NCI-H2081 (cell line): ENCODE measurements at regions not wholly inside any gene's neighbourhood (a gene's known extent, or its start where the extent isn't known, plus 50 kb on each side); places are given as distances from the start of the nearest gene placed in this dataset.
"Not testable (repeated sequence)": the region's sequence is repeated elsewhere in the genome, so short reads cannot be mapped to it uniquely, and the experiment has no call there.

Experiments used
- DNase-seq, 2 experiments: peaks; one replicate each; lab custom pipeline; 2025; lab: John Stamatoyannopoulos, UW

DNA sequence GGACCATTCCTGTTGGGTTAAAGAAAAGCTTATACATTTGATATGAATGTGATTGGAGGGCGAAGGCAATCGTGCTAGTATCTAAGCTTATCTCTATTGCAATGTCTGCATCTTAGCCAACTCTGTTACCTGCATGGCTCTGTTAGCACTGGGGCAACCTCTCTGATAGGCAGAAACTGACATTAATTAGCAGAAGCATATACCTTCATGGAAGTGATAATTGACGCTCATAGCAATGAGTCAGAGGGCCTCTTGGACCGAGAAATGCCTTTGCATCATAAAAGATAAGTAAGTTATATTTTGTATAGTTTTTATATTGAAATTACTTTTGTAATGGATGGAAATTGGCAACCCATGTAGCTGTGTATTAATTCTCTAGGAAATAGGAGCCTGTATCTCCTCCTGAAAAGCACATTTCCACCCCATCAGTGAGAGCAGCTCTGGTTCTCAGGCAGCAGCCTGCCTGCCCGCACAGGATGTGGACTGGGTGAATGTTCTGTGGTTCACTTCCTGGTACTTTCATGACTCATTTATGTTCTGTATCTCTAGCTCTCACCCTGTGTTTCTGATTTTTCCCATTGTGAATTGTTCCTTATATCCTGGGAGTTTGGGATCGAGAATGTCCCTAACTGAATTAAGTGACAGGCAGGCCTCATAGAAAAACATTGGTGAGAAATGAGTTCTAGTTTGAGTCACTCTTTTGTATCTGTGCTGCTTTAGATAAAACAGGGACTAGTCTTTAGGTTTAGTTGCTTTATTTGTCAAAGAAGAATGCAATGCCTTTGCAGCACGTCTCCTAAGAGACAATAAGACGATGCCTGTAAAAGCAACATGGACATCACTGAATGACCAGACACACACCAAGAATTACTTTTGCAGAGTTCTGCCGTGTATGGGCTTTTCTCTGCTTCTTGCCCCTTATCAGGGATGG lies 344.9 kb downstream of the DCDC2C start:
- no peak for DNase-seq

DNA sequence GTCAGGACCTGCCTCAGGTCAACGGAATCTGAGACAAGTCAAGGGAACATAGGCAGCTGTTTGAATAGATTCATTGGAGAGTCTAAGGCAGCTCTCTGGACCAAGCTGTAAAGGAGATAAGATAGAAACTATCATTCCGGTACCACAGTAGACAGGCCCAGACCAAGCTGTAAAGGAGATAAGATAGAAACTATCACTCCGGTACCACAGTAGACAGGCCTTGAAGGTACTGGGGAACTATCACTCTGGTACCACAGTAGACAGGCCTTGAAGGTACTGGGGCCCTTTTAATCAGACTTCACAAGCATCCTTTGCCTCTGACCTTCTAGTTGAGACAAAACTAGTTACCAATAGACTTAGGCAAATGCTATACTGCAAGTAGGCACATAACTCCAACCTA lies 346.1 kb downstream of the DCDC2C start:
- no peak for DNase-seq

DNA sequence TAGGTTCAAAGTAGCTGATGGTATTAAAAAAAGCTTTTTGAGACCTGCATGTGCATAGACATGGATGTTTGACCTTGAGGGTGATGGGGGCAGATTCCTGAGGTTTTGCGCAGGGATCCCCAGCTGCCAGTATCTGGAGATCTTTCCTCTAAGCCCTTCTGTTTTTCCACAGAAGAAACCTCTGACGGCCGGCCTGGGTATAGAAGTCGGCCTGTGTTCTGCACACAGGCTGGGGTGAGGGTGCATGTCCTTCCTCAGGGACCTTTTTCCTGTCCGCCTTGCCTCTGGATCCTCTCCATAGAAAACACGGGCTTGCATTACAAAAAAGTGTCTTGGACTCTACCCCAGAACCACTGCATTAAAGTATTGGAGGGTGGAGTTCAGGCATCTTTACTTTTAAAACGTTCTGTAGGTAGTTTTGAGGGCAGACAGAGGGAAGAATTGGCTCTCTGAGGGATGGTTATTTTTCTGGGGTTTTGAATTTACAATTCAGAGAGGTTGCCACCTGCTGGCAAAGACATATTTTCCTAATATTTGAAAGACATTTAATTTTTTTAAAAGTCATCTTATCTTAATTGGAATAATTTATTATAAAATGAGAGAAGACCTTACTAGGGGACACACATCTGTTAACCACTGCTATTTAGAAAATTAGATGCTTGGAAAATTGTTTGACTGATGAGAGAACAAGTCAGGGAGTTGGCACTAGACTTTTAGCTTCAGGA lies 350.6 kb downstream of the DCDC2C start:
- DNase-seq = no peak

DNA sequence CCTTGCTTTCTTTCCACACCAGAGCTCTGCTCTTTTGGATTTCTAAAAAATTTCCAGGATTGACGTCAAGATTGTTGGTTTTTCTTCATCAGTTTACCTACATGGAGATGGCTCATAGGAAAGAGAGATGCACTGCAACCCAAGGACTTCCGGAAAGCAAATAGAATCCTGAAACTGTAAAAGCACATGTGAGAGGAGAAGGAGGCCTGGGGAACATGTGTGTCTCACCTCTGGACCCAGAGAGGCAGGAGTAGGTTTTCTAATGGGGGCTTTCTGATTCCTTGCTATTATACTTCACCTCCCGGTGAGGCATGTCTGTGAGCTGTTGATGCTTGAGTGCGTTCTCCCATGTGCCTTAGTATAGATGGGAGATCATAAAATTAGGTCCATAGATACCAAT lies 362.8 kb downstream of the DCDC2C start:
- no peak for DNase-seq

DNA sequence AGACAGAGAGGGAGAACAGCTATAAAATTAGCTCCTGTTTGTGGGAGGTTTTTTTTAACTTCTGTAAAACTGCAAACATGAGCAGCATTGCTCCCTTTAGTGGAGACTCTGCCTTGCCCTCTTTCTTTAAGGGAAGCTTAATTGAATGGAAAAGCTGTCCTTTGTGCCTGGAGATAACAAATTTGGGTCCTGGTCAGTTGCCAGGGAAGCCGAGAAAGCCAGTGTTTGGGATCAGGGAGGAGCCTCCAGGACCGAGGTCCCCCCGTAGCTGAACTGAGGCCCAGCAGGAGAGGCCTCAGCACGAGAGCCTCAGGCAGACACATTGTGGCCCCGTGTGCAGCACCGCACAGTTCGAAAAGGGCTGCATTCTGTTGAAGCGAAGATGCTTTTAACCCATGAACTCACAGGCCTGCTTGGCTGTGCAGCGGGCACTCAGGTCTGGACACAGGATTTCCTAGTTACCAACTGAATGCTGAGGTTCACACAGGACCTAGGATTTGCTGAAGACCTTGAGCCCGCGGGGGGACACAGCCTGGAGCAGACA lies 369.7 kb downstream of the DCDC2C start:
- no peak for DNase-seq

DNA sequence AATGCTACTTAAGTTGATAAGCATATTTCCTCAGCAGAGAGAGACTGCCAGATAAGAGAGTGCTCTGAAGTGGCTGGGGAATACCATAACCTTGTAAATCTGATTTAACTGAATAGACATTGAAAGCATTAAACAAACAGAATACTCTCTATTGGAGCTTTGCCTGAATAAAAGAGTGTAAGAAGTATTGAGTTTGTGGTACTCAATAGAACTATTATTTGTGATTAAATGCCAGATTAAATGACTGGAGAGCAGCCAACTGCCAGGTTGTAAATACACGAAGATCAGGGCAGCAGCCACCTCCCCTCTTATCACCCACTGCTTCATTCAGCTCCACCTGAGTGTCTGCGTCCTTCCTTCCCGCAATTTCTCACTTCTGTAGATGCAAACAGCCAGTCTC lies 373.6 kb downstream of the DCDC2C start:
- DNase-seq = peak; percentile 43 to 90

DNA sequence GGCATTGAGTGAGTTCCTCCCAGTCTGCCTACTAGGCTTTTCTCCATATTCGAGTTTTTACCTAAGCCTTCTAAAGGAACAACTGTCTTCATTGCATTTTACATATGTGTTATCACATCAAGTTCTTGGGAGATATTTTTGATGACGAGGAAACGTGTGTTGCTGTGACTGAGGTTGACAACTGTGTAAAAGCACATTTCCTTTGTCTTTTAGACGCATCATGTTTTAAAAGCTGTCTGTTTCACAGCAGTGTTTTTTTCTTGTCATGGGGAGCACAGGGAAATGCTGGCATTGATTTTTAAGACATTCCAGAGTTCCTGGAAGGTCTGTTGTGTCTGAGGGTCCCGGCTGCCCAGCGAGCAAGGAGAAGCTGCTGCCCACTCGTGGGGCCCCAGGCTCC lies 381.8 kb downstream of the DCDC2C start:
- no peak for DNase-seq

DNA sequence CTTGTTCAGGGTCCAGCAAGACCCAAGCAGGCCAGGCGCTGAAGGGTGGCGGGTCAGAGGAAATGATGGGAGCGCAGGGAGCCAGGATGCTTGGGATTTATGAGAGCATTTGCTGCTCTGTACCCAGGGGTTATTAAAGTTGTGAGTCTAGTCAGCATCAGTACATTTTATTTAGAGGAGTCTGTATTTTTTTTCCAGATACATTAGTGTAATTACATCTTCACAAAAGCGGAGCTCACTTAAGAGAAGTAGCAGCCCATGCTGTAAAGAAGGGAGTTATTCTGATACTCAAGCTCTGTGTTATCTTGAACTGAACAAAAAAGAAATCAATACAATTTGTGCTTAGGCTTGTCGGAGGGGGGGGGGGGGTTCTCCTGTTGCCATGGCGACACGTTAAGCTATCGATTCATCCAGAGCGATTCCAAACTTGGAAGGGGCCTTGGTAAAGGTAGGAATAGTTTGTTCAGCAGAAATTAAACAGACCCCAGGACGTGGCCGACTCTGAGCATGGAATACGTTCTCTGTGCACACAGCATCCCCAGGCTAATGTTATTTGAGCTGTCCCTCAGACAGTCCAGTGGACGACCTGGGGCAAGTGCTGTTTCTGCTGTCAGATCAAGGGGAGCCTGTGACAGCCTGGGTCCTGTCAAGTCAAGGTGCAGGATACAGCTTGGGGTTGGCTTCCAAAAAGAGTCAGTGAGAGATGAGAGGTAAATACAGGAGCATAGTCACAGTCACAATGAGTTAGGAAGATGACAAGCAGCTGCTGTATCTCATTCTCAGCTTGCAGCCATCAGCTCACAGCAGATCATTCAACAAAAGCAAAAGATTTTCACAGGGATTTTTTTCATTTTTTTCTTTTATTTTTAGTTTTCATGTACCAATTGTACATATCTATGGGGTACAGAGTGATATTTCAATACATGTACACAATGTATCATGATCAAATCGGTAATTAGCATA lies 387.6 kb downstream of the DCDC2C start:
- no peak for DNase-seq

DNA sequence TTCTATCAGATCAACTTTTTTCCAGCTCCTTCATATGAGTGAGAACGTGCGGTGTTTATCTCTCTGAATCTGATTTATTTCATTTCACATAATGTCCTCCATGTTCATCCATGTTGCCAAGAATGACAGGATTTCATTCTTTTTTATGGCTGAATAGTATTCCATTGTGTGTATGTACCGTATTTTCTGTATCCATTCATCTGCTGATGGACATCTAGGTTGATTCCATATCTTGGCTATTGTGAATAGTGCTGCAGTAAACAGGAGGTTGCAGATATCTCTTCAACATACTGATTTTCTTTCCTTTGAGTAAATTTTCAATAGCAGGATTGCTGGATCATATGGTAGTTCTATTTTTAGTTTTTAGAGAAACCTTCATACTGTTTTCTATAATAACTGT lies 388.5 kb downstream of the DCDC2C start:
- DNase-seq = no peak

DNA sequence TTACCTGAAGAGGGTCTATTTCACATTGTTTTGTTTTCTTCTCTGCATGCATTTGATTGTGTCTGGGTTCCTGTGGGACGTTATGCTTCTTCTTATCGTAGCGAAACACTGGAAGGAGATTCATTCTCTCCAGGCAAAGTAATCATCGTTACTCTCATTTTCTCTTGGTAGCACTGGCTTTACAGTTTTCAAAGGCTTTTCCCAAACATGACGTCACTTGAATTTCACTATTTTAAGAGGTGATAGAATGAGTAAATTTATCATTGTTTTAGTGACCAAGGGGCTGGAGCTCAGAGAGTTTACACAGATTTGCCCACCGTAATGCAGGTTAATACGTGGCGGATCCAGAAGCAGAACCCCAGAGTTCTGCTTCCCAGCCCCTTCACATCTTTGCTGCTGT lies 391.4 kb downstream of the DCDC2C start:
- no peak for DNase-seq

DNA sequence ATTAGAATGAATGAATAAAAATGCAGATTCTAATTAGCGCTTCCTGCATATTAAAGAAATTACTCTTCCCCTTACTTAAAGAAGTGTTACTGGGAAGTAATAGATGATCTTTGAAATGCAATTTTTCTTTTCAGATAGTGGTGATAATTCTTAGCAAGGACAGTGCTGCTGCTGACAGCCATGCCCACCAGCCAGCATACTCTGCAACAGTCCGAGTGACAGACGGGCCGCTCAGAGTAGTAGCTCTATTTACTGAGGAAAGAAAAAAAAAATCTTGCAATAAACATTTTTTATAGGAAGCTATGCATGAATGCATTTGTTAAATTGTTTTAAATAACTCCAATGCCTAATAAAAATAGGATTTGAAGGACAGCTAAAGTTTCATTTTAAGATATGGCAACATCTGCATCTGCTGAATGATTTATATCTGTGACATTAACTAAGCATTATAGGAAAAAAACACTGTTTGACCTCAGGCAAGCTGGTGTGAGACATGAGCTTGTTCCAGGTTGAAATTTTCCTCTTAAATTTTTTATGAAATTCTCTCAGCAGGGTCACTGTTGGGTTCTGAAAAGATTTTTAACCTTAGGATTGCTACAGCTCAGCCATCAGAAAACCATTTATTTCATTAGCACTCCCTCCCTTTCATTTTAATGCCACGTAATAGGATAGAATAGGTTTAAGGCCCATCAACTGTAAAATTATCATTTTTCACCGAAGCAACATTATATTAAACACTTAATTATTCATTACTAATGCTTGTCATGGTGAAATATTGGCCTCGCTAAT lies 393.8 kb downstream of the DCDC2C start:
- DNase-seq = no peak

DNA sequence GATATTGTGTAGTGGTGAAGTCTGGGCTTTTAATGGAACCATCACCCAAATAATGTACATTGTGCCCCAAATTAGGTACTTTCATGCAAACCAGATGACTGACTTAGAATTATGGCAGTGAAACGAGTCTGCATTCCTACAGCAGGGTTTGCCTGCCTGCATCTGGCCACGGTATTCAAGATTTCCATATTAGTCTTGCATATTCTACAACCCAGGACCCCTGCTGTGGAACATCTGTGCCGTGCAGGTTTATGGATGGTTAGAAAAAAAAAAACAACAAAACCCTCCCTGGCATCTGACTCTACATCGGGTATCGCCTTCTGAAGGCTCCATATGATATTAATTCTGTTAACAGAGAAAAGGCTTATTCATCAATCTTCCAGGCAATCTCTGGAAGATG lies 394.8 kb downstream of the DCDC2C start:
- DNase-seq = no peak

DNA sequence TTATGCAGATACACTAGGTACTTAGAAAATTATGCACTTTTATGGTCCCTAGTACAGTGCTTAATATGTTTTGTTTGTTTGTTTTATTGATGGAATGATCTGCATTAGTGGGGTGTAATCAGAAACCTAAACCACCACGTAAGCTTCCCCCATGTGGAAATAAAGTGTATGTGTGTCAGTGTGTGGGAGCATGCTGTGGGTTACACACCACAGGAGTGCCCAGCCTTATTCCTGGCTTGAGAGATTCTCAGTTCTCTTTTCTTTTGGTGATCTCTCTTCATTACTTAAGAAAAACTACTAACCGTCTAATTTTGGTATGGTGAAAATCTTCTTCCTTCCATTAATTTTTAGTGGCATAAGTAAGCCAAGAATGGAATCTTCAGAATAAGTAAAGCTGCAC lies 398.6 kb downstream of the DCDC2C start:
- no peak for DNase-seq

DNA sequence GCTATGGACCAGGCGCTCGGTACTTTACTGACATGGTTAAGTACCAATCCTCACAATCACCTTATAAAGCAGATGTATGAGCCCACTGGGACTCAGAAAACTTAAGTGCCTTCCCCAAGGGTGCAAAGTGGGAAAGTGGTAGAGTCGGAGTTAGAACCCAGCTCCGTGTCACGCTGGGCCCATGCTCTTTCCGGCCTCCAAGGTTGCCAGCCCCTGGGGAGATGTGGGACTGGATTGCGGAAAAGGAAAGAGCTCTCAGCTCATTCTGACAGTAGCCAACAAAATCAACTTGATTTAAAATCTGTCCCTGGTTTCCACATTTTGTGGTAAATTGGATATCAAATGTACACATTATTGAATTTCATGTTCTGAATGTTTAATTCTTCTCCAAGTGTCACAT lies 403.8 kb downstream of the DCDC2C start:
- DNase-seq = no peak

DNA sequence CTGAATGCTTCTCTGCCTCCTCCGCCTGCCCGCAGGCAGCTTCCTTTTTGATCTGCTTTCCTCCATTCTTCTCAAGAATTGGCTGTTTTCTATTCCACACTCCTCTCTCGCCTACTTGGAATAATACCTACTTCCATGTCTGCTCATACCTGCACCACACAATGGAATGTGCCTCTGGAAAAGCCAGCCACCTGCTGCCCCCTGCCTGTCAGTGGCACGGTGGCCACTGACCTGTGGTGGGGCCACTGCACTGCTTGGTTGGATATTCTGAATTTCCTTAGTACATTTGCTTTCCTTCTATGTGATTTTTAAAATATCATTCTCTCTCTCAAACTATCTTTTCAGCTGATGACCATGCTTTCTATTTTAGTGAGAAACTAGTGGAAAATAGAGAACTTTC lies 406.9 kb downstream of the DCDC2C start:
- DNase-seq = no peak

DNA sequence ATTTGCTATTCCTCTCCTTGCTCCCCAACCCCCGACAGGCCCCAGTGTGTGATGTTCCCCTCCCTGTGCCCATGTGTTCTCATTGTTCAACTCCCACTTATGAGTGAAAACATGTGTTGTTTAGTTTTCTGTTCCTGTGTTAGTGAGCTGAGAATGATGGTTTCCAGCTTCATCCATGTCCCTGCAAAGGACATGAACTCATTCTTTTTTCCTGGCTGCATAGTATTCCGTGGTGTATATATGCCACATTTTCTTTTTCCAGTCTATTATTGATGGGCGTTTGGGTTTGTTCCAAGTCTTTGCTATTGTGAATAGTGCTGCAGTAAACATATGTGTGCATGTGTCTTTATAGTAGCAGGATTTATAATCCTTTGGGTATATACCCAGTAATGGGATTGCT lies 412.1 kb downstream of the DCDC2C start:
- DNase-seq = not testable (repeated sequence)

DNA sequence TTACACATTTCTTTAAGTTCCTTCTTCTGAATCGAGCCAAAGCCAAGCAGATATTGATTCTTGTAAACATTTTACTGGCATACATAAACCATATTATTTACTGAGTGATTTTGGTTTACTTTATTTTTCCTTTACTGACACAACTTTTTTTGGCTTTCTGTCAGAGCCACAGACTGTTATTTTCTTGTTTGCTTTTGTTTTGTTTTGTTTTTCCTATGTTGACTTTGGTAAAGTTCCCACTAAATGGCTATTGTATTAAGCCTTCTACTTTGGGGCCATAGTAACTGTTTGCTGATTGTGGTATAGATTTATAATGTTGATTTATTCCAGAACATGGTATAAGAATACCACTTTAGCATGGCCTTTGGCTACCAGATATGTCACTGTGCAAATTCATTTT lies 419.4 kb downstream of the DCDC2C start:
- DNase-seq = peak; percentile 38 to 67

DNA sequence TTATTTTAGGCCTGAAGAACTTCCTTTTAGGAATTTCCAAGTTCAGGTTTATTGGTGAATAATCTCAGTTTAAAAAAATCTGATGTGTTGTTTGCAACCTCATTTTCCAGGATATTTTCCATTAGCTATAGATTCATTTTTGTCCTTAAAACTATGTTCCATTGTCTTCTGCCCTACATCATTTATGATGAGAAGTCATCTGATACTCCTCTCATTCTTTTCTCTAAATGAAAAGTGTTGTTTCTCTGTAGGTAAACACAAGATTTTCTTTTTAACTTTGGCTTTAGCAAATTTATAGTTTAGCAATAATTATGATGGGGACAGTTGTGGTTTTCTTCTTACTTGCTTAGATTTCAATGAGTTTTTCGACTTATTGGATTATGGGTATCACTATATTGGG lies 427.3 kb downstream of the DCDC2C start:
- no peak for DNase-seq

DNA sequence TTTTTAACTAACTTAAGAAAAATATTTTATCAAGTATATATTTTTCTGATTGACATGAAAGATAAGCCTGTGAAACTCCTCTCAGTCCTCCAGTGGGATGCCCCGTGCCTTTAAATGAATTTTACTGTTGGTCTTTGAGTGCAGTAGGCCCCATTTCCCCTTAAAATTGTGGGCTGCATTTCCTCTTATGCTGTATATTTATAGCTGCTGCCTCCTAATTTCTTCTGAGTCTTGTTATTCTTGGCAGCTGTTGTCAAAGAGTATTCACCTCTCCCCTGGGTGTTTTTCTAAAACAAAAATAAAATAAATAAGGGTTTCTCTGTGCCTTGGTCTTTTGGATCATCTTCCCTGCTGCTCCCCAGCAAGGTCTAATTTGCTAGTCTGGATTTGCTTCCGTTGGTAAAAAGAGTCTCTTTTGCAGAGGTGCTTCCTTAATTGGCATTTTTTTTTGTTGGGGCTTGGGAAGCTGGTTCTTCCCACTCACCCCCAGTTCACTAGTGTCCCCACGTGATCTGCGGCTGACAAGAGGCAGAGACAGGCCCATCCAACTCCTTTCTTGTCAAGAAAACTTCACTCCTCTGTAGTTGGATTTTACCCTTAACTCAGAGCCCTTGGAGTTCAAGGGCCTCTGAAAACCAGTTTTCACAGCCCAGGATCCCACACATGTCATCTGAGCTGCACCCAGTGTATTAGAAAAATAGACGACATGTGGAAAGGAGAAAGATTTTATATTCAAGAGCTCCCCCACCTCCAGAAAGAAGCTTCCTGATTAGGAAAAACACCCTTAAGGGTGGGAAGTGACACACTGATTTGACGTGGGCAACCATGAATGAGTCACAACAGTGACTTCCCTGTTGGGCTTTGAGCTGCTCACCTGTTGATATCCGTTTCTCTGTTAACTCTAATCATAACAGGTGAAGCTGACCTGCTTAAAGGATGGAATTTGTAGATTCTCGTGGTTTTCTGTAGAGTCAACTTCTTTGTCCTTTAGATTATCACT lies 431.5 kb downstream of the DCDC2C start:
- peak in 1 of 2 experiments; percentile 25 for DNase-seq

DNA sequence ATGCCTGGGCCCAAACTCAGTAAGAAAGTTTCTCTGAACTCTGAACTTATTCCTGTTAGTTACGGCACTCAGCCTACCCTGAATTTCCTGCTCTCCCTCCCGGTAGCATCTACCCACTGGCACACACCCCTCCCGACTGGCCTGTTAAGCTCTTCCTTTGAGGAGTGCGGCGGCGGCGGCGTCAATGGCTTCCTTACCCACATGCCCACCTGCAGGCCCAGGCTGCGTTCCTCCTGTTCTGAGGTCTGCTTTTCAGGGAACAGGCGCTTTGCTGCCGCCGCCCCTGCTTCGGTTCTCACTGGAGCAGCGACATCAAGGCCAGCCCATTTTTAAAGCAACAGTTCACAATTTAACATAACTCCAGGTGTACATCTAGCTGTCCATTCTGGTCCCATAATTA lies 432.4 kb downstream of the DCDC2C start:
- no peak for DNase-seq
